GM23338 (cell line): ENCODE measurements at regions not wholly inside any gene's neighbourhood (a gene's known extent, or its start where the extent isn't known, plus 50 kb on each side); places are given as distances from the start of the nearest gene placed in this dataset.
A peak's percentile ranks its signal among the peaks of the same experiment; 100 is the strongest.

Source experiments
- ATAC-seq: fragments of 200-7000 bp; cut with Tn5 transposase; 3 replicates; pipeline ENCODE4 v1.9.1; 2020
- DNase-seq: peaks from one replicate; pipeline ENCODE4 v3.0.0-alpha.2; 2015; ENCODE audit warnings: low spot score
- H2AFZ ChIP-seq: fragments of 200-600 bp; sonication (generic); 2 replicates; pipeline ENCODE4 v1.8.0; 2016; ENCODE audit warnings: antibody characterized with exemption, mild to moderate bottlenecking, moderate library complexity
- H3F3A ChIP-seq: fragments of 200-600 bp; sonication (generic); replicated peaks from 2 replicates; pipeline ENCODE4 v1.8.0; 2017; ENCODE audit warnings: antibody characterized with exemption, mixed run types, low read depth
- H3K27ac ChIP-seq: fragments of 200-600 bp; sonication (generic); 2 replicates; pipeline ENCODE4 v1.6.1; 2016; ENCODE audit warnings: low read depth
- H3K27me3 ChIP-seq: fragments of 200-600 bp; sonication (generic); 2 replicates; pipeline ENCODE4 v1.8.0; 2016; ENCODE audit warnings: mild to moderate bottlenecking, mixed run types, moderate library complexity; ENCODE audit not compliant: insufficient read depth
- H3K36me3 ChIP-seq: fragments of 200-600 bp; sonication (generic); 2 replicates; pipeline ENCODE4 v1.8.0; 2016; ENCODE audit warnings: mild to moderate bottlenecking; ENCODE audit not compliant: insufficient read depth
- H3K4me1 ChIP-seq: fragments of 200-600 bp; sonication (generic); 2 replicates; pipeline ENCODE4 v1.8.0; 2016; ENCODE audit warnings: mild to moderate bottlenecking, moderate library complexity; ENCODE audit not compliant: insufficient read depth
- H3K4me2 ChIP-seq: fragments of 200-600 bp; sonication (generic); 2 replicates; pipeline ENCODE4 v1.7.1; 2017; ENCODE audit warnings: mixed run types
- H3K4me3 ChIP-seq: fragments of 200-600 bp; sonication (generic); 2 replicates; pipeline ENCODE4 v1.6.1; 2016; ENCODE audit warnings: mixed run types
- H3K79me2 ChIP-seq: fragments of 200-600 bp; sonication (generic); replicated peaks from 2 replicates; pipeline ENCODE4 v1.8.0; 2017; ENCODE audit warnings: mild to moderate bottlenecking; ENCODE audit not compliant: insufficient read depth
- H3K9me2 ChIP-seq: fragments of 200-600 bp; sonication (generic); 2 replicates; pipeline ENCODE4 v1.8.0; 2017; ENCODE audit not compliant: insufficient read depth
- H4K20me1 ChIP-seq: fragments of 200-600 bp; sonication (generic); replicated peaks from 2 replicates; pipeline ENCODE4 v1.8.0; 2017; ENCODE audit warnings: mild to moderate bottlenecking; ENCODE audit not compliant: insufficient read depth
- H3K27ac Mint-ChIP-seq: 2 replicates; pipeline ENCODE4 v1.8.0; 2020; ENCODE audit warnings: inconsistent platforms, mild to moderate bottlenecking, moderate library complexity, mixed read lengths
- H3K27me3 Mint-ChIP-seq: 3 replicates; pipeline ENCODE4 v1.8.0; 2022; ENCODE audit warnings: low read depth, mild to moderate bottlenecking, moderate library complexity, mixed read lengths, inconsistent platforms; ENCODE audit not compliant: insufficient read depth, poor library complexity
- H3K36me3 Mint-ChIP-seq: 3 replicates; pipeline ENCODE4 v1.8.0; 2021; ENCODE audit warnings: low read depth, mild to moderate bottlenecking, inconsistent platforms, moderate library complexity, mixed read lengths
- H3K4me1 Mint-ChIP-seq: 3 replicates; pipeline ENCODE4 v1.8.0; 2020; ENCODE audit warnings: mild to moderate bottlenecking, inconsistent platforms, mixed read lengths
- H3K4me3 Mint-ChIP-seq: 3 replicates; pipeline ENCODE4 v1.8.0; 2021; ENCODE audit warnings: moderate library complexity, mild to moderate bottlenecking, inconsistent platforms, mixed read lengths
- H3K9me3 Mint-ChIP-seq: 3 replicates; pipeline ENCODE4 v1.8.0; 2020; ENCODE audit warnings: moderate library complexity, mild to moderate bottlenecking, inconsistent platforms, mixed read lengths
- CREB1 ChIP-seq: fragments of 250-450 bp; sonication (Bioruptor Pico); IDR thresholded peaks from 2 replicates; pipeline ENCODE4 v1.5.0; 2020; ENCODE audit warnings: low read depth, mild to moderate bottlenecking, moderate library complexity
- CTCF ChIP-seq, 2 experiments: fragments of 200-600 bp in 1 of 2; sonication (generic) in 1 of 2; conservative IDR thresholded peaks; 2 replicates each; pipeline versions ENCODE4 v1.5.1 to v1.6.1; 2016 to 2017; ENCODE audit warnings: antibody characterized with exemption in 2 of 2, low read depth in 2 of 2, mild to moderate bottlenecking in 2 of 2, moderate library complexity in 1 of 2
- ETS1 ChIP-seq: IDR thresholded peaks from 2 replicates; pipeline ENCODE4 v1.6.1; 2016; ENCODE audit warnings: antibody characterized with exemption
- EZH2phosphoT487 ChIP-seq: fragments of 200-600 bp; sonication (generic); IDR thresholded peaks from one replicate; pipeline ENCODE4 v1.8.1; 2018; ENCODE audit warnings: antibody characterized with exemption; ENCODE audit not compliant: unreplicated experiment
- JUNB ChIP-seq: IDR thresholded peaks from one replicate; pipeline ENCODE4 v1.6.1; 2016; ENCODE audit warnings: antibody characterized with exemption; ENCODE audit not compliant: unreplicated experiment
- NANOG ChIP-seq: IDR thresholded peaks from 2 replicates; pipeline ENCODE4 v1.6.1; 2016; ENCODE audit warnings: antibody characterized with exemption, borderline replicate concordance
- POLR2AphosphoS5 ChIP-seq: IDR thresholded peaks from 2 replicates; pipeline ENCODE4 v1.6.1; 2016; ENCODE audit warnings: antibody characterized with exemption, low read depth
- REST ChIP-seq: IDR thresholded peaks from one replicate; pipeline ENCODE4 v1.6.1; 2018; ENCODE audit warnings: antibody characterized with exemption; ENCODE audit not compliant: unreplicated experiment
- STAT1 ChIP-seq: IDR thresholded peaks from one replicate; pipeline ENCODE4 v1.6.1; 2016; ENCODE audit warnings: antibody characterized with exemption; ENCODE audit not compliant: unreplicated experiment
- ZNF331 ChIP-seq: fragments of 250-450 bp; sonication (Bioruptor Pico); IDR thresholded peaks from 2 replicates; pipeline ENCODE4 v1.5.0; 2020; ENCODE audit warnings: low read depth, mild to moderate bottlenecking, moderate library complexity

GRCh38 chr7:47648275-47648925 lies 66.5 kb upstream of the TNS3 start (continued):
- TF ChIP-seq CTCF (conservative IDR thresholded peaks at IDR 0.05; ENCODE audit: low read depth in 2 of 2) (no peak), EZH2phosphoT487 (no peak)

GRCh38 chr7:47647918-47648250 lies 66.0 kb upstream of the TNS3 start:
- H3K36me3 Mint-ChIP-seq = peaks cover 4% of the 10 kb centered on the region; the same call in 1 of the 3 replicates
- peaks cover 7% of the 10 kb centered on the region for H3K4me1 Mint-ChIP-seq

More at GRCh38 chr7:47647918-47648250, 66.0 kb upstream of the TNS3 start:
- no peak for DNase-seq
- 0 out of 2 replicates have a peak overlapping the region, but pooled peaks have one; percentile 69 for H2AFZ ChIP-seq
- H3K27me3 ChIP-seq = no peaks in the 10 kb centered on the region
- no peaks in the 10 kb centered on the region for H3F3A ChIP-seq
- Mint-ChIP-seq H3K27ac (no peak overlapping the region), H3K9me3 (peaks cover 9% of the 10 kb centered on the region; the same call in 2 of the 3 replicates), H3K4me3 (no peak overlapping the region), H3K27me3 (peaks cover 11% of the 10 kb centered on the region)
- H3K9me2 ChIP-seq = peaks cover 7% of the 10 kb centered on the region; the same call in 1 of the 2 replicates
- H3K79me2 ChIP-seq = no peaks in the 10 kb centered on the region
- no peaks in the 10 kb centered on the region for H3K4me1 ChIP-seq
- H3K27ac ChIP-seq = no peak overlapping the region
- no peaks in the 10 kb centered on the region for H3K36me3 ChIP-seq
- no peaks in the 10 kb centered on the region for H4K20me1 ChIP-seq
- no peak for ATAC-seq
- no peak for TF ChIP-seq NANOG
- no peak for TF ChIP-seq EZH2phosphoT487
- TF ChIP-seq ETS1 = no peak
- no peak for TF ChIP-seq JUNB
- no peak for TF ChIP-seq CTCF (conservative IDR thresholded peaks at IDR 0.05; ENCODE audit: low read depth in 2 of 2)
- TF ChIP-seq STAT1 = no peak
- TF ChIP-seq REST = no peak
- TF ChIP-seq POLR2AphosphoS5 = no peak
- TF ChIP-seq ZNF331 (CRISPR knock-in tag) = no peak
- no peak for TF ChIP-seq CREB1
- no peak overlapping the region for H3K4me2 ChIP-seq
- H3K4me3 ChIP-seq = no peak overlapping the region
